BJ (cell line): ENCODE measurements at regions not wholly inside any gene's neighbourhood (a gene's known extent, or its start where the extent isn't known, plus 50 kb on each side); places are given as distances from the start of the nearest gene placed in this dataset.
A peak's percentile ranks its signal among the peaks of the same experiment; 100 is the strongest.

Experiments
- CTCF ChIA-PET: fragments of 350-600 bp; formaldehyde crosslinking; extraction: SDS; loops from one replicate; lab custom pipeline; 2021; ENCODE audit warnings: antibody characterized with exemption, inconsistent platforms; lab: Yijun Ruan, JAX
- POLR2A ChIA-PET: fragments of 300-600 bp; sonication (Branson Sonifier 250); formaldehyde crosslinking; extraction: SDS; loops from one replicate; lab custom pipeline; 2021; ENCODE audit warnings: antibody characterized with exemption; lab: Charles Lee
- DNase-seq: peaks from one replicate; pipeline ENCODE4 v3.0.0-alpha.2; 2011; ENCODE audit warnings: low read depth
- H3K27me3 ChIP-seq: 2 replicates; pipeline ENCODE4 v1.6.0; 2011; ENCODE audit warnings: low read length; ENCODE audit not compliant: control insufficient read depth, insufficient read depth
- H3K36me3 ChIP-seq: 2 replicates; pipeline ENCODE4 v1.5.1; 2011; ENCODE audit warnings: low read length; ENCODE audit not compliant: control insufficient read depth, insufficient read depth
- H3K4me3 ChIP-seq: 2 replicates; pipeline ENCODE4 v1.5.1; 2011; ENCODE audit warnings: low read depth, mild to moderate bottlenecking, control low read depth, low read length
- TF ChIP-seq, protein P1 (sequence below): IDR thresholded peaks from 2 replicates; pipeline ENCODE4 v1.5.1; 2011; ENCODE audit warnings: low read depth, mild to moderate bottlenecking, control low read depth, inconsistent platforms, low read length, moderate library complexity; ENCODE audit not compliant: insufficient read depth

DNA sequence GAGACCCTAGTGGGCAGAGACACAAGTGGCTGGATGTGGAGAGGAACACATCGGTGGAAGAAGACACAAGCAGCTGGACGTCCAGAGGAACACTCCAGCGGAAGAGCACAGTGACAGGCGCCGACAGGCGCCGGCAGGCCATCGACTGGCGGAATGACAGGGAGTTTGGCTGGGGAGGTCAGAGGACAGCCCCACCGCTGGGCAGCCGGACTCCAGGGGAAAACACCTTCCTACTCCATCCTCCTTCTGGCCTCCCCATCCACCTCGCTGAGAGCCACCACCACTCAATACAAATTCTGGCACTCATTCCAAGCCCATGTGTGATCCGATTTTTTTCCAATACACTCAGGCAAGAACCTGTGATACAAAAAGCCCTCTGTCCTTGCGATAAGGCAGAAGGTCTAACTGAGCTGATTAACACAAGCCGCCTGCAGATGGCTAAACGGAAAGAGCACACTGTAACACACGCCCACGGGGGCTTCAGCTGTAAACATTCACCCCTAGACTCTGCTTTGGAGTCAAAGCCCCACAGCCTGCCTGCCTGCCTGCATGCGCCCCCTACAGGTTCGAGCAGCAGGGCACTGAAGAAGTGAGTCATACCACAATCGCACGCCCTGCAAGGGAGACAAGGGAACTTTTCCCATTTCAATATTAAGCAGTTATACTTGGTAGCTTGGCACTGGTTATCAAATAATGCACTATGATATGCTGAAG lies 50.2 kb upstream of the LRP1B start:
- H3K4me3 ChIP-seq = no peak overlapping the region
- CTCF ChIA-PET = interaction anchor here (1.1 to 2.0 kb wide), 3 partner anchors 10 to 21 kb away, joined by 3 to 7 read pairs (median 3); no protein-coding TSS in a partner anchor
- no peaks in the 10 kb centered on the region for H3K27me3 ChIP-seq
- POLR2A ChIA-PET = no interaction called here
- no peaks in the 10 kb centered on the region for H3K36me3 ChIP-seq
- TF ChIP-seq, protein P1, sequence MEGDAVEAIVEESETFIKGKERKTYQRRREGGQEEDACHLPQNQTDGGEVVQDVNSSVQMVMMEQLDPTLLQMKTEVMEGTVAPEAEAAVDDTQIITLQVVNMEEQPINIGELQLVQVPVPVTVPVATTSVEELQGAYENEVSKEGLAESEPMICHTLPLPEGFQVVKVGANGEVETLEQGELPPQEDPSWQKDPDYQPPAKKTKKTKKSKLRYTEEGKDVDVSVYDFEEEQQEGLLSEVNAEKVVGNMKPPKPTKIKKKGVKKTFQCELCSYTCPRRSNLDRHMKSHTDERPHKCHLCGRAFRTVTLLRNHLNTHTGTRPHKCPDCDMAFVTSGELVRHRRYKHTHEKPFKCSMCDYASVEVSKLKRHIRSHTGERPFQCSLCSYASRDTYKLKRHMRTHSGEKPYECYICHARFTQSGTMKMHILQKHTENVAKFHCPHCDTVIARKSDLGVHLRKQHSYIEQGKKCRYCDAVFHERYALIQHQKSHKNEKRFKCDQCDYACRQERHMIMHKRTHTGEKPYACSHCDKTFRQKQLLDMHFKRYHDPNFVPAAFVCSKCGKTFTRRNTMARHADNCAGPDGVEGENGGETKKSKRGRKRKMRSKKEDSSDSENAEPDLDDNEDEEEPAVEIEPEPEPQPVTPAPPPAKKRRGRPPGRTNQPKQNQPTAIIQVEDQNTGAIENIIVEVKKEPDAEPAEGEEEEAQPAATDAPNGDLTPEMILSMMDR = peak; percentile 58
- DNase-seq = no peak
